ENCODE measurements at regions not wholly inside any gene's neighbourhood (a gene's known extent, or its start where the extent isn't known, plus 50 kb on each side); places are given as distances from the start of the nearest gene placed in this dataset.

DNA sequence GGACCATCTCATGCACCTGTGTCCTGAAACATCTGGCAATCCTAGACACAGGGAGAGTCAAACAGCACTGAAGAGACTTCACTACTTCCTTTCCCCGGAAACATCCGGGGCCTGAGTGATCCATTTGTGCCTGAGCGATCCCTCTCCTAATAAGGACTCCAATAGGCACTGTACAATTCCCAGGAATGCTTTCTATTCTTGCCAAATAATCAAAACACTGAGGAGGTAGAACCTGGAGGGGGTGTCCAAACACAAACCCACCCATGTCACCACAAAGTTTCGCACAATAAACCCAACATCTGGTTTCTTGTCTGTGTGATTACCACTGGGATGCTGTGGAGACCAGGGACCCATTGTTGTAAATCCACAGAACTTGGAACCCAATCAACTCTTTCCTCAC is 205.0 kb downstream of the OPA1 start:
- no peak overlapping the region for H3K4me3 ChIP-seq (ENCODE audit: low read depth, low read length)
- no peak for TF ChIP-seq CTCF (IDR thresholded peaks at IDR 0.05; ENCODE audit: insufficient read depth, low read length, severe bottlenecking)
- no peaks in the 10 kb centered on the region for H3K27me3 ChIP-seq (ENCODE audit: control insufficient read depth, insufficient read depth, low read length)
- no peaks in the 10 kb centered on the region for H3K36me3 ChIP-seq (ENCODE audit: control insufficient read depth, insufficient read depth, low read length)
- FAIRE-seq (no peak), DNase-seq (ENCODE audit: low read depth) (no peak)

- H3K36me3 ChIP-seq (ENCODE audit: control insufficient read depth, insufficient read depth, low read length): no peaks in the 10 kb centered on the region
- H3K27me3 ChIP-seq (ENCODE audit: control insufficient read depth, insufficient read depth, low read length): no peaks in the 10 kb centered on the region
- no peak for DNase-seq (ENCODE audit: low read depth)
- FAIRE-seq: no peak
- TF ChIP-seq CTCF (IDR thresholded peaks at IDR 0.05; ENCODE audit: insufficient read depth, low read length, severe bottlenecking): no peak
- H3K4me3 ChIP-seq (ENCODE audit: low read depth, low read length): no peak overlapping the region
Measured at GRCh38 chr3:193800138-193801043, 207.4 kb downstream of the OPA1 start.

DNA sequence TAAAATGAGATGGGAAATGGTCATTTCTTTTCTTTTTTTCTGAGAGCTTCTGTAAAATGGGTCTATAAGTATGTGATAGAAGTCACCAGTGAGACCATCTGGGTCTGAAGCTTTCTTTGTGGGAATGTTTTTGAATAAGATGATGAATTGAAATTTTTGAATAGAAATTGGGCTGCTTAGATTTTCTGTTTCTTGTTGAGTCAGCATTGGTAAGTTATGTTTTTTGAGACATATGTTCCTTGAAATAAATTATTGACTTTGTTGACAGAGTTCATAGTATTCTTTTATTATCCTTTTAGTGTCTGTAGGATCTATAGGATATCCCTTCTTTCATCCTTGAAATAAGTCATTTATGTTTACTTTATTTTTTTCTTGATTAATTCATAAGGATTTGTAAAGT is 208.1 kb downstream of the OPA1 start:
- H3K4me3 ChIP-seq (ENCODE audit: low read depth, low read length): no peak overlapping the region
- no peak for DNase-seq (ENCODE audit: low read depth)
- FAIRE-seq: no peak
- H3K36me3 ChIP-seq (ENCODE audit: control insufficient read depth, insufficient read depth, low read length): no peaks in the 10 kb centered on the region
- no peak for TF ChIP-seq CTCF (IDR thresholded peaks at IDR 0.05; ENCODE audit: insufficient read depth, low read length, severe bottlenecking)
- no peaks in the 10 kb centered on the region for H3K27me3 ChIP-seq (ENCODE audit: control insufficient read depth, insufficient read depth, low read length)

GRCh38 chr3:193803288-193803687 is 210.3 kb downstream of the OPA1 start:
- FAIRE-seq (no peak), DNase-seq (ENCODE audit: low read depth) (peak; percentile 27)
- no peaks in the 10 kb centered on the region for H3K36me3 ChIP-seq (ENCODE audit: control insufficient read depth, insufficient read depth, low read length)
- no peak for TF ChIP-seq CTCF (IDR thresholded peaks at IDR 0.05; ENCODE audit: insufficient read depth, low read length, severe bottlenecking)
- peaks cover 2% of the 10 kb centered on the region for H3K27me3 ChIP-seq (ENCODE audit: control insufficient read depth, insufficient read depth, low read length)
- no peak overlapping the region for H3K4me3 ChIP-seq (ENCODE audit: low read depth, low read length)

- H3K27me3 ChIP-seq (ENCODE audit: control insufficient read depth, insufficient read depth, low read length): peaks cover 6% of the 10 kb centered on the region
- no peak overlapping the region for H3K4me3 ChIP-seq (ENCODE audit: low read depth, low read length)
- no peaks in the 10 kb centered on the region for H3K36me3 ChIP-seq (ENCODE audit: control insufficient read depth, insufficient read depth, low read length)
- TF ChIP-seq CTCF (IDR thresholded peaks at IDR 0.05; ENCODE audit: insufficient read depth, low read length, severe bottlenecking): no peak
- FAIRE-seq (no peak), DNase-seq (ENCODE audit: low read depth) (peak; percentile 98)
Measured at GRCh38 chr3:193805448-193805847, 212.4 kb downstream of the OPA1 start.

Data from bronchial epithelial cell (primary cell).